B cell (primary cell): ENCODE measurements at regions not wholly inside any gene's neighbourhood (a gene's known extent, or its start where the extent isn't known, plus 50 kb on each side); places are given as distances from the start of the nearest gene placed in this dataset.

Source experiments
- ATAC-seq: fragments of 200-7000 bp; cut with Tn5 transposase; one replicate; pipeline ENCODE4 v1.10.0; 2021; ENCODE audit warnings: low read depth, mild to moderate bottlenecking, moderate number of reproducible peaks, moderate library complexity
- CTCF ChIA-PET: fragments of 350-600 bp; sonication (Branson Sonifier 250); formaldehyde crosslinking; loops from one replicate; lab custom pipeline; 2021; ENCODE audit warnings: antibody characterized with exemption, inconsistent platforms; lab: Charles Lee
- POLR2A ChIA-PET: fragments of 350-600 bp; sonication (Branson Sonifier 250); formaldehyde crosslinking; loops from one replicate; lab custom pipeline; 2021; ENCODE audit warnings: antibody characterized with exemption; lab: Charles Lee
- DNase-seq: peaks from one replicate; pipeline ENCODE4 v3.0.0; 2013
- H2AFZ ChIP-seq: 2 replicates; pipeline ENCODE4 v1.6.1; 2012; ENCODE audit warnings: mild to moderate bottlenecking, low read depth, low read length; ENCODE audit not compliant: insufficient read depth, poor library complexity, severe bottlenecking
- H3K27ac ChIP-seq, 2 donors: 1 replicate in 1 of 2; 2 replicates in 1 of 2; pipeline ENCODE4 v1.5.1; 2012 to 2013; ENCODE audit warnings: low read length in 2 of 2, mild to moderate bottlenecking in 2 of 2, moderate library complexity in 1 of 2
- H3K27me3 ChIP-seq, 4 experiments: fragments of 200-600 bp in 1 of 4; sonication (generic) in 1 of 4; replicated peaks in 1 of 4; 1 replicate in 2 of 4; 2 replicates in 2 of 4; pipeline versions ENCODE4 v1.6.1 to v1.7.0; 2013 to 2016; ENCODE audit warnings: low read length in 3 of 4, mild to moderate bottlenecking in 2 of 4, mixed read lengths in 1 of 4, moderate library complexity in 1 of 4; ENCODE audit not compliant: insufficient read depth in 4 of 4, control insufficient read depth in 3 of 4; ENCODE audit errors: control extremely low read depth in 1 of 4
- H3K36me3 ChIP-seq, 2 experiments: replicated peaks in 1 of 2; 1 replicate in 1 of 2; 2 replicates in 1 of 2; pipeline versions ENCODE4 v1.6.1 to v1.7.1; 2013; ENCODE audit warnings: low read length in 1 of 2; ENCODE audit not compliant: insufficient read depth in 2 of 2, control insufficient read depth in 1 of 2; ENCODE audit errors: control extremely low read depth in 1 of 2, extremely low read depth in 1 of 2
- H3K4me1 ChIP-seq, 2 donors: fragments of 200-600 bp in 1 of 2; sonication (generic) in 1 of 2; 1 replicate in 1 of 2; 2 replicates in 1 of 2; pipeline versions ENCODE4 v1.5.1 to v1.6.1; 2013 to 2017; ENCODE audit warnings: low read length in 2 of 2; ENCODE audit not compliant: control insufficient read depth in 2 of 2, insufficient read depth in 2 of 2
- H3K4me2 ChIP-seq: replicated peaks from 2 replicates; pipeline ENCODE3; 2012; ENCODE audit warnings: mild to moderate bottlenecking, low read depth, low read length; ENCODE audit not compliant: poor library complexity, severe bottlenecking
- H3K4me3 ChIP-seq, 5 experiments: fragments of 200-600 bp in 1 of 5; sonication (generic) in 1 of 5; 1 replicate in 3 of 5; 2 replicates in 2 of 5; pipeline versions ENCODE4 v1.5.1 to v1.7.0; 2011 to 2016; ENCODE audit warnings: low read length in 4 of 5, mild to moderate bottlenecking in 4 of 5, low read depth in 2 of 5, control low read depth in 1 of 5, moderate library complexity in 1 of 5; ENCODE audit not compliant: insufficient read depth in 1 of 5; ENCODE audit errors: control extremely low read depth in 1 of 5, extremely low read depth in 1 of 5
- H3K79me2 ChIP-seq: fragments of 200-600 bp; sonication (generic); one replicate; pipeline ENCODE4 v1.6.0; 2016; ENCODE audit warnings: low read length; ENCODE audit not compliant: control insufficient read depth, insufficient read depth
- H3K9ac ChIP-seq: fragments of 200-600 bp; sonication (generic); 2 replicates; pipeline ENCODE4 v1.6.1; 2017; ENCODE audit warnings: mild to moderate bottlenecking, low read length, moderate library complexity
- H3K9me3 ChIP-seq, 3 donors: one replicate each; pipeline versions ENCODE4 v1.6.1 to v1.7.1; 2013; ENCODE audit warnings: low read length in 2 of 3; ENCODE audit not compliant: control insufficient read depth in 2 of 3, insufficient read depth in 1 of 3; ENCODE audit errors: control extremely low read depth in 1 of 3
- H4K20me1 ChIP-seq: 2 replicates; pipeline ENCODE4 v1.6.0; 2012; ENCODE audit warnings: mild to moderate bottlenecking, low read length; ENCODE audit not compliant: insufficient read depth, control insufficient read depth, poor library complexity, severe bottlenecking
- H3K27ac Mint-ChIP-seq: one replicate; pipeline ENCODE4 v1.8.0; 2021; ENCODE audit warnings: mixed read lengths
- H3K27me3 Mint-ChIP-seq: one replicate; pipeline ENCODE4 v1.8.0; 2021; ENCODE audit warnings: mixed read lengths
- H3K4me1 Mint-ChIP-seq: one replicate; pipeline ENCODE4 v1.8.0; 2021; ENCODE audit warnings: mixed read lengths
- H3K4me3 Mint-ChIP-seq: one replicate; pipeline ENCODE4 v1.8.0; 2021; ENCODE audit warnings: mixed read lengths
- H3K9me3 Mint-ChIP-seq: one replicate; pipeline ENCODE4 v1.8.0; 2022; ENCODE audit warnings: mixed read lengths; ENCODE audit not compliant: insufficient read depth
- CTCF ChIP-seq: fragments of 200-600 bp; IDR thresholded peaks from one replicate; pipeline ENCODE4 v1.8.0; 2022; ENCODE audit warnings: antibody characterized with exemption, mild to moderate bottlenecking
- EZH2 ChIP-seq: IDR thresholded peaks from 2 replicates; pipeline ENCODE4 v1.6.1; 2012; ENCODE audit warnings: borderline replicate concordance, low read depth, mild to moderate bottlenecking, moderate library complexity, low read length; ENCODE audit not compliant: insufficient read depth, poor library complexity, severe bottlenecking
- WGBS: methylation state at CpG from one replicate; pipeline ENCODE4 v1.1.5; 2013; ENCODE audit warnings: missing lambda C conversion rate; ENCODE audit not compliant: insufficient coverage; 5-methylcytosine and 5-hydroxymethylcytosine counted together
- intact Hi-C: fragments of 100-400 bp; cut with micrococcal nuclease; formaldehyde crosslinking; loops from one replicate; pipeline ENCODE4 v1.10.0; 2022

- no peaks in the 10 kb centered on the region for H3K36me3 ChIP-seq
- intact Hi-C loops: no loop called here
- no peak overlapping the region for H3K4me3 ChIP-seq
- ChIA-PET CTCF (no interaction called here), POLR2A (no interaction called here)
- 73% methylated on average over 17 of the region's 23 CpGs for WGBS
- ATAC-seq (no peak), DNase-seq (no peak)
- Mint-ChIP-seq H3K9me3 (no peaks in the 10 kb centered on the region), H3K4me3 (no peak overlapping the region), H3K27ac (no peak overlapping the region), H3K4me1 (no peaks in the 10 kb centered on the region), H3K27me3 (peaks cover 6% of the 10 kb centered on the region)
- no peak overlapping the region for H3K9ac ChIP-seq
- TF ChIP-seq CTCF (no peak), EZH2 (no peak)
- H3K4me1 ChIP-seq: no peaks in the 10 kb centered on the region
- no peaks in the 10 kb centered on the region for H4K20me1 ChIP-seq
- peaks cover 0 to 2% (median 0%) of the 10 kb centered on the region in 4 experiments for H3K27me3 ChIP-seq
- H3K27ac ChIP-seq: no peak overlapping the region
- H3K9me3 ChIP-seq: peaks cover 0 to 7% (median 0%) of the 10 kb centered on the region in 3 donors
- no peaks in the 10 kb centered on the region for H3K79me2 ChIP-seq
- H3K4me2 ChIP-seq: no peak overlapping the region
- no peak overlapping the region for H2AFZ ChIP-seq
Observed at GRCh38 chr11:115959081-115959486, 454.9 kb upstream of the CADM1 start.

- no peaks in the 10 kb centered on the region for H3K4me1 ChIP-seq
- CTCF ChIA-PET: no interaction called here
- no peak overlapping the region for H3K27ac Mint-ChIP-seq
- ATAC-seq: no peak
- H2AFZ ChIP-seq: no peak overlapping the region
- peaks cover 0 to 3% (median 0%) of the 10 kb centered on the region in 4 experiments for H3K27me3 ChIP-seq
- H3K9ac ChIP-seq: no peak overlapping the region
- H3K79me2 ChIP-seq: no peaks in the 10 kb centered on the region
- POLR2A ChIA-PET: no interaction called here
- no peak overlapping the region for H3K4me2 ChIP-seq
- H3K4me1 Mint-ChIP-seq: no peaks in the 10 kb centered on the region
- peaks cover 0 to 7% (median 0%) of the 10 kb centered on the region in 3 donors for H3K9me3 ChIP-seq
- H3K9me3 Mint-ChIP-seq: no peaks in the 10 kb centered on the region
- 87% methylated on average over 18 of the region's 20 CpGs for WGBS
- no peaks in the 10 kb centered on the region for H3K36me3 ChIP-seq
- H3K27ac ChIP-seq: no peak overlapping the region
- no peak overlapping the region for H3K4me3 Mint-ChIP-seq
- no peak overlapping the region for H3K4me3 ChIP-seq
- peaks cover 6% of the 10 kb centered on the region for H3K27me3 Mint-ChIP-seq
- H4K20me1 ChIP-seq: no peaks in the 10 kb centered on the region
- intact Hi-C loops: no loop called here
- TF ChIP-seq CTCF: no peak
- no peak for TF ChIP-seq EZH2
- DNase-seq: no peak
Observed at GRCh38 chr11:115958089-115959000, 454.1 kb upstream of the CADM1 start.
